D721Med (cell line): ENCODE measurements at regions not wholly inside any gene's neighbourhood (a gene's known extent, or its start where the extent isn't known, plus 50 kb on each side); places are given as distances from the start of the nearest gene placed in this dataset.

Experiments used
- DNase-seq: peaks from one replicate; pipeline ENCODE4 v3.0.0; 2011; ENCODE audit warnings: low spot score; ENCODE audit not compliant: insufficient read length
- FAIRE-seq: peaks from 2 replicates; lab custom pipeline; 2011; peaks lifted over from hg19 to GRCh38; lab: Jason Lieb, UNC
- CTCF ChIP-seq: IDR thresholded peaks from 2 replicates; pipeline ENCODE4 v1.5.1; 2012; ENCODE audit warnings: mild to moderate bottlenecking, control low read depth; ENCODE audit not compliant: insufficient read depth; ENCODE audit errors: missing control alignments

- FAIRE-seq (no peak), DNase-seq (no peak)
- TF ChIP-seq CTCF, result no peak
These were observed 147.7 kb upstream of the VSTM2B start for GRCh38 chr19:29378126-29378525.

- FAIRE-seq (no peak), DNase-seq (no peak)
- no peak for TF ChIP-seq CTCF
These were observed 147.2 kb upstream of the VSTM2B start for GRCh38 chr19:29378543-29379080.

DNA sequence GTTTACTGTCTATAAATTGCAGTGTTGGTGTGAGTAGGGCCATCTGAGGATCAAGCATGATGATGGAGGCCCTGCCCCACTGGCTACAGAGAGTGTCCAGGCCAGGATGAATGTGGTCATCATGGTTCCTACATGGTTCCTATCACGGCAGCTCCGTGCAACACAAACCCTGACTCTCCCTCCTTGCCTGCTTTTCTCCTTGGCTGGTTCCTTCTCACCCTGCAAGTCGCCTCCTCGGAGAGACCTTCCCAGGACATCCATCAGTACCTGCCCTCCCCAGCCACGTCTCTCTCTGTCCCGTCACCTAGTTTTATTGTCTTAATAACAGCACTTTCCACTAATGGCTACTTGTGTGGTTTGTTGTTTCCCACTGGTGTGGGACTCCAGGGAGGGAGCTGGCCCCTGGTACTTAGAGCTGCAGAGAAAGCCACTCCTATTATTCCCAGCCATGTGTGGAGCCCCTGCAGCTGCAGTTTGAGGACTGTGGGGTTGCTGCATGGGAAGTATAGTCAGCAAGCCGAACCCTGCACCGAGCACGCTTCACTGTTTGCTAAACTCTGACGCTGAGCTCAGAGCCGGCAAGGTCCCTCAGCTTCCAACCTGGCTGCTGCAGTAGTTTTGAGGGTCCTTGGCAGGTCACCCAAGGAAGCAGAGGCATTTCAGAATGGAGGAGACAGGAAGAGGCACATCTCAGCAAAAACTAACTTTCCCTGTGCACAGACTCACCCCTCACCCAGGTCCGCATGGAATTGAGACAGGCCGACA, 146.4 kb upstream of the VSTM2B start:
- TF ChIP-seq CTCF, result no peak
- FAIRE-seq, result no peak
- no peak for DNase-seq

- FAIRE-seq (no peak), DNase-seq (no peak)
- TF ChIP-seq CTCF, result no peak
These were observed 145.2 kb upstream of the VSTM2B start for GRCh38 chr19:29380581-29380980.

DNA sequence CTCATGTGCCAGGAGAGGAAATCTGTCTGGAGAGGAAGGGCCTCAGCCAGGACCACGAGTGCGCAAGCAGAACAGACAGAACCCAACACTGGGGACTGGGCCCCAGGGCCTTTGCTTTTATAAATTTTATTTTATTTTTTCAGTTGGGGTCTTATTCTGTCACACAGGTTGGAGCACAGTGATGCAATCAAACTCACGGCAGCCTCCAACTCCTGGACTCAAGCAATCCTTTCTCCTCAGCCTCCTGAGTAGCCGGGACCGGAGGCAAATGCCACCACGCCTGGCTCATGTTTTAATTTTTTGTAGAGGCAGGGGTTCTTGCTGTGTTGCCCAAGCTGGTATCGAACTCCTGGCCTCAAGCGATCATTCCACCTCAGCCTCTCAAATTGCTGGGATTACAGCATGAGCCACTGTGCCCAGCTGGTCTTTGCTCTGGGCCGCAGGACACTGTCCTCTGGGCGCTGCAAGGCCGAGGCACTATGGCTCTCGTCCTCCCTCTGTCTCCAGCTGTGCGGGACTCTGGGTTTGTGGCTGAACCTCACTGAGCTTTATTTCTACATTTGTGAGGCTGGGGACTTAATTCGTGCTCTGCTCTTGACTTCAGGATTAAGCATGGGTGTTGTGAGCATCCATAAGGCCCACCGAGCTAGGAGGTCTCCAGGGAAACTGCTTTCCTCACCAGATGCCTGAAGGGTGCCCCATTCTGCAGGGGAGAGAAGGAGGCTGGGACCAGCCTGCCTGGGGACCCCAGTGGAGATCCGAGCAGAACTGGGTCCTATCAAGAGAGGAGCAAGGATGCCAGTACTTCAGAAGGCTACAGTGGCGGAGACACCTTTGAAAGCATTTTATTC, 144.2 kb upstream of the VSTM2B start:
- DNase-seq (no peak), FAIRE-seq (no peak)
- no peak for TF ChIP-seq CTCF

DNA sequence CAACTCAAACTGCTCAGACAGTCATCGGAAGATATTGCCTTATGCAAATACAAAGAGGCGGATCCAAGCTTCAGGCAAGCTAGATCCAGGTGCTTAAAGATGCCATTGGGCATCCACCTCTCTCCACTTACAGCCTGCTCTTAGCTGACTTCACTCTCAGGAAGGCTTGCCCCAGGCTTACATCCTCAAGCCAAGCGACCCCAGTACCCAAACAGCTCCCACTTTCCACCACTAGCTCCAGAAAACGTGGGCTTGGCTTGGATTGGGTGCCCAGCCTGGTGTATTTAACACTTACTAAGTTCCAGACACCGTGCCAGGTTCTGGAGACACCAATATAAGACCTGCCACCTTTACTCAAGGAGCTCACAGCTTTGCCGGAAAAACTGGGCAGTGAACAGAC, 142.1 kb upstream of the VSTM2B start:
- no peak for TF ChIP-seq CTCF
- FAIRE-seq, result no peak

More for the DNA sequence above, 142.1 kb upstream of the VSTM2B start:
- DNase-seq, result no peak
